Neuronal stem cell (in vitro differentiated cells): ENCODE measurements at regions not wholly inside any gene's neighbourhood (a gene's known extent, or its start where the extent isn't known, plus 50 kb on each side); places are given as distances from the start of the nearest gene placed in this dataset.

Experiments used
- DNase-seq: peaks from one replicate; pipeline ENCODE4 v3.0.0-alpha.2; 2013; ENCODE audit warnings: low spot score
- H2AFZ ChIP-seq: one replicate; pipeline ENCODE4 v1.6.1; 2013; ENCODE audit warnings: mild to moderate bottlenecking, low read length, inconsistent platforms
- H2AK5ac ChIP-seq: 2 replicates; pipeline ENCODE4 v1.6.1; 2013; ENCODE audit warnings: low read depth, mild to moderate bottlenecking, inconsistent platforms, low read length, moderate library complexity, mixed read lengths
- H2BK120ac ChIP-seq: 2 replicates; pipeline ENCODE4 v1.6.1; 2013; ENCODE audit warnings: low read depth, mild to moderate bottlenecking, inconsistent platforms, low read length, moderate library complexity, mixed read lengths
- H2BK12ac ChIP-seq: one replicate; pipeline ENCODE4 v1.6.1; 2013; ENCODE audit warnings: low read length, inconsistent platforms
- H2BK15ac ChIP-seq: 2 replicates; pipeline ENCODE4 v1.6.1; 2013; ENCODE audit warnings: mild to moderate bottlenecking, low read length, inconsistent platforms, mixed read lengths
- H2BK5ac ChIP-seq: one replicate; pipeline ENCODE4 v1.6.1; 2013; ENCODE audit warnings: inconsistent platforms, mild to moderate bottlenecking, low read length, moderate library complexity
- H3K14ac ChIP-seq: one replicate; pipeline ENCODE4 v1.6.1; 2013; ENCODE audit warnings: low read length, inconsistent platforms
- H3K18ac ChIP-seq: 2 replicates; pipeline ENCODE4 v1.6.1; 2013; ENCODE audit warnings: low read length, inconsistent platforms
- H3K23ac ChIP-seq: 2 replicates; pipeline ENCODE4 v1.6.1; 2013; ENCODE audit warnings: low read depth, mild to moderate bottlenecking, mixed read lengths, low read length, inconsistent platforms; ENCODE audit not compliant: poor library complexity
- H3K27ac ChIP-seq: replicated peaks from 3 replicates; pipeline ENCODE4 v1.5.1; 2013; ENCODE audit warnings: low read length, inconsistent platforms
- H3K27me3 ChIP-seq, 3 experiments: 2 replicates each; pipeline ENCODE4 v1.6.1; 2013; ENCODE audit warnings: low read length in 3 of 3, mild to moderate bottlenecking in 2 of 3, inconsistent platforms in 1 of 3, low read depth in 1 of 3, mixed read lengths in 1 of 3, moderate library complexity in 1 of 3; ENCODE audit not compliant: control insufficient read depth in 3 of 3, insufficient read depth in 3 of 3
- H3K36me3 ChIP-seq, 2 donors: replicated peaks in 1 of 2; 2 replicates each; pipeline ENCODE4 v1.6.1; 2013; ENCODE audit warnings: low read length in 2 of 2; ENCODE audit not compliant: control insufficient read depth in 2 of 2, insufficient read depth in 2 of 2
- H3K4ac ChIP-seq: 2 replicates; pipeline ENCODE4 v1.6.1; 2013; ENCODE audit warnings: inconsistent platforms, mild to moderate bottlenecking, low read length, moderate library complexity
- H3K4me1 ChIP-seq, 2 donors: 1 replicate in 1 of 2; 2 replicates in 1 of 2; pipeline ENCODE4 v1.6.1; 2013; ENCODE audit warnings: low read length in 2 of 2, low read depth in 1 of 2; ENCODE audit not compliant: control insufficient read depth in 2 of 2, insufficient read depth in 1 of 2
- H3K4me2 ChIP-seq: one replicate; pipeline ENCODE4 v1.6.1; 2013; ENCODE audit warnings: mild to moderate bottlenecking, low read length, inconsistent platforms; ENCODE audit not compliant: insufficient read depth, poor library complexity, severe bottlenecking
- H3K4me3 ChIP-seq, 2 donors: 2 replicates each; pipeline ENCODE4 v1.5.1; 2013; ENCODE audit warnings: low read length in 2 of 2, mild to moderate bottlenecking in 2 of 2, inconsistent platforms in 1 of 2, moderate library complexity in 1 of 2
- H3K79me1 ChIP-seq: one replicate; pipeline ENCODE4 v1.6.1; 2013; ENCODE audit warnings: low read depth, mild to moderate bottlenecking, inconsistent platforms, low read length, moderate library complexity
- H3K9ac ChIP-seq: one replicate; pipeline ENCODE4 v1.6.1; 2013; ENCODE audit warnings: mild to moderate bottlenecking, low read depth, low read length, inconsistent platforms; ENCODE audit not compliant: poor library complexity
- H3K9me3 ChIP-seq, 2 donors: replicated peaks in 1 of 2; 2 replicates each; pipeline versions ENCODE3 to v1.6.1; 2013; ENCODE audit warnings: low read length in 2 of 2, mild to moderate bottlenecking in 2 of 2, inconsistent platforms in 1 of 2, low read depth in 1 of 2, mixed read lengths in 1 of 2, moderate library complexity in 1 of 2; ENCODE audit not compliant: control insufficient read depth in 2 of 2, insufficient read depth in 1 of 2
- H4K8ac ChIP-seq: one replicate; pipeline ENCODE4 v1.6.1; 2013; ENCODE audit warnings: low read depth, mild to moderate bottlenecking, inconsistent platforms, low read length, moderate library complexity
- H4K91ac ChIP-seq: one replicate; pipeline ENCODE4 v1.6.1; 2013; ENCODE audit warnings: low read length, low read depth, mild to moderate bottlenecking, inconsistent platforms; ENCODE audit not compliant: poor library complexity
- WGBS, 2 donors: extraction: QIAGEN DNeasy Blood & Tissue Kit; methylation state at CpG; one replicate each; pipeline ENCODE4 v1.1.7; 2013; ENCODE audit warnings: missing lambda C conversion rate in 2 of 2, mixed read lengths in 1 of 2; ENCODE audit not compliant: insufficient read length in 2 of 2, insufficient replicate concordance in 1 of 2; ENCODE audit errors: extremely low coverage in 2 of 2; 5-methylcytosine and 5-hydroxymethylcytosine counted together

GRCh38 chr16:65666132-65666941 lies 544.5 kb upstream of the CDH11 start:
- Histone ChIP-seq H3K4ac (no peak overlapping the region), H4K91ac (no peak overlapping the region), H3K27me3 (no peaks in the 10 kb centered on the region), H3K27ac (peak overlapping the region; percentile 13), H3K14ac (no peak overlapping the region), H3K4me3 (no peak overlapping the region), H3K9ac (no peak overlapping the region), H3K4me2 (no peak overlapping the region), H3K4me1 (peaks cover 0 to 11% of the 10 kb centered on the region in 2 donors), H3K18ac (peak overlapping the region; percentile 49), H3K79me1 (no peaks in the 10 kb centered on the region), H4K8ac (no peak overlapping the region), H3K23ac (no peak overlapping the region), H2AK5ac (peak overlapping the region; percentile 50), H2BK12ac (no peak overlapping the region), H2BK120ac (no peak overlapping the region), H2BK5ac (no peak overlapping the region), H3K9me3 (no peaks in the 10 kb centered on the region), H2AFZ (no peak overlapping the region), H3K36me3 (no peaks in the 10 kb centered on the region), H2BK15ac (no peak overlapping the region)
- no CpG with 5 or more reads among the region's 11 CpGs for WGBS, 2 donors
- no peak for DNase-seq

GRCh38 chr16:65665586-65665985 lies 543.7 kb upstream of the CDH11 start:
- H3K27me3 ChIP-seq = no peaks in the 10 kb centered on the region
- no peak overlapping the region for H3K27ac ChIP-seq
- no peak overlapping the region for H2BK5ac ChIP-seq
- no peaks in the 10 kb centered on the region for H3K36me3 ChIP-seq
- H3K23ac ChIP-seq = no peak overlapping the region
- no peak overlapping the region for H3K4ac ChIP-seq
- no peak overlapping the region for H2BK12ac ChIP-seq
- H4K91ac ChIP-seq = no peak overlapping the region
- no peak overlapping the region for H3K4me2 ChIP-seq
- no peak overlapping the region for H2BK15ac ChIP-seq
- H3K4me3 ChIP-seq = no peak overlapping the region
- no peak overlapping the region for H2AK5ac ChIP-seq
- no peak overlapping the region for H3K18ac ChIP-seq
- no peak for DNase-seq
- no CpG with 5 or more reads among the region's 3 CpGs for WGBS, 2 donors
- H2AFZ ChIP-seq = no peak overlapping the region
- H2BK120ac ChIP-seq = no peak overlapping the region
- no peaks in the 10 kb centered on the region for H3K79me1 ChIP-seq
- no peaks in the 10 kb centered on the region for H3K9me3 ChIP-seq
- H4K8ac ChIP-seq = no peak overlapping the region
- H3K9ac ChIP-seq = no peak overlapping the region
- peaks cover 0 to 11% of the 10 kb centered on the region in 2 donors for H3K4me1 ChIP-seq
- no peak overlapping the region for H3K14ac ChIP-seq

GRCh38 chr16:65663774-65664173 lies 541.9 kb upstream of the CDH11 start:
- Histone ChIP-seq H3K18ac (peak overlapping the region; percentile 55), H3K27ac (no peak overlapping the region)
- WGBS, 2 donors = no CpG with 5 or more reads among the region's 3 CpGs

GRCh38 chr16:65662256-65662655 lies 540.4 kb upstream of the CDH11 start:
- Histone ChIP-seq H2AFZ (no peak overlapping the region), H3K18ac (no peak overlapping the region), H3K4me3 (no peak overlapping the region), H3K4me2 (no peak overlapping the region), H3K4ac (no peak overlapping the region), H3K79me1 (no peaks in the 10 kb centered on the region), H2BK15ac (no peak overlapping the region), H3K23ac (no peak overlapping the region), H3K27ac (no peak overlapping the region), H2BK5ac (no peak overlapping the region), H2AK5ac (no peak overlapping the region), H3K9me3 (no peaks in the 10 kb centered on the region), H3K14ac (no peak overlapping the region), H3K9ac (no peak overlapping the region), H3K4me1 (peaks cover 0 to 24% of the 10 kb centered on the region in 2 donors), H3K36me3 (no peaks in the 10 kb centered on the region), H2BK120ac (no peak overlapping the region), H4K91ac (no peak overlapping the region), H3K27me3 (no peaks in the 10 kb centered on the region), H4K8ac (no peak overlapping the region), H2BK12ac (no peak overlapping the region)
- no CpG with 5 or more reads among the region's 4 CpGs for WGBS, 2 donors
- DNase-seq = no peak

More at GRCh38 chr16:65663774-65664173, 541.9 kb upstream of the CDH11 start:
- no peak for DNase-seq
- H4K8ac ChIP-seq = no peak overlapping the region
- H3K9ac ChIP-seq = no peak overlapping the region
- no peak overlapping the region for H2BK15ac ChIP-seq
- peaks cover 0 to 20% of the 10 kb centered on the region in 2 donors for H3K4me1 ChIP-seq
- H3K4ac ChIP-seq = no peak overlapping the region
- no peak overlapping the region for H2BK12ac ChIP-seq
- H2AFZ ChIP-seq = no peak overlapping the region
- no peak overlapping the region for H3K4me2 ChIP-seq
- no peaks in the 10 kb centered on the region for H3K9me3 ChIP-seq
- H2AK5ac ChIP-seq = no peak overlapping the region
- no peak overlapping the region for H4K91ac ChIP-seq
- no peaks in the 10 kb centered on the region for H3K27me3 ChIP-seq
- no peak overlapping the region for H2BK5ac ChIP-seq
- no peak overlapping the region for H3K14ac ChIP-seq
- H3K79me1 ChIP-seq = no peaks in the 10 kb centered on the region
- H3K36me3 ChIP-seq = no peaks in the 10 kb centered on the region
- H3K23ac ChIP-seq = no peak overlapping the region
- no peak overlapping the region for H3K4me3 ChIP-seq
- peak overlapping the region; percentile 13 for H2BK120ac ChIP-seq
